Eye (tissue), 1 donor: ENCODE measurements at regions not wholly inside any gene's neighbourhood (a gene's known extent, or its start where the extent isn't known, plus 50 kb on each side); places are given as distances from the start of the nearest gene placed in this dataset.
A peak's percentile ranks its signal among the peaks of the same experiment; 100 is the strongest.
"Not testable (repeated sequence)": the region's sequence is repeated elsewhere in the genome, so short reads cannot be mapped to it uniquely, and the experiment has no call there.

Experiments
- DNase-seq: peaks from one replicate; pipeline ENCODE4 v3.0.0-alpha.2; 2015

DNA sequence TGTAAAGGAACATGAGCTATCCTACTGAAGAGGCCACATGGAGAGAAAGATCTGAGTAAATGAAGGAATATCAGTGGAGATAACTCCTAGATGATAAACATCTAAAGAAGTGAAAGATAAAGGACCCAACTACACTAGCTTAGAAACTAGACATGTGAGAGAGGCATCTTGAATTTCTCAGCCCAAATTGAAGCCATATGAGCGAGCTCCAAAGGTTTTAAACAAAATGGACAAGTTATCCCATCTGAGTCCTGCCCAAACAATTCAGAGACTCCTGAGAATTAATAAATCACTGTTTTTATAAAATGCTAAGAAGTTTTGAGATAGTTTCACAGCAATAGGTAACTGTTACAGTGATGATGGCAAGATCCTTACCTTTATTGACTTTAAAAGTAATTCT lies 438.9 kb downstream of the NAV3 start:
- DNase-seq = no peak

DNA sequence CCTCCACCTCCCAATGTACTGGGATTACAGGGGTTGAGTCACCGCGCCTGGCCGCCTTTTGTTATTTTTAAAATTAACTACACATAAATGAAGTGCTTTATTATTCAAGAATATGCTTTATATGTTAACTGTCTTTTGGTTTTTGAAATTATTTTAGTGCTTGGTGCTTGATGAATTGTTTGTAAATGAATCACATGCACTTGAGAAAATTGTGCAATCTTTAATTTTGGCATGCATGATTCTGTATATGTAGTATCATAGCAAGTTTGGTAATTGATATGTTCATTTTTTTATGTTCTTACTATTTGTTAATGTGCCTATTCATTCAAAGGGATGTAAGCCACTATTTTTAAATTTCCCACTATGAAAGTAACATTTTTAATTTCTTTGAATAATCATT lies 440.9 kb downstream of the NAV3 start:
- DNase-seq = no peak

DNA sequence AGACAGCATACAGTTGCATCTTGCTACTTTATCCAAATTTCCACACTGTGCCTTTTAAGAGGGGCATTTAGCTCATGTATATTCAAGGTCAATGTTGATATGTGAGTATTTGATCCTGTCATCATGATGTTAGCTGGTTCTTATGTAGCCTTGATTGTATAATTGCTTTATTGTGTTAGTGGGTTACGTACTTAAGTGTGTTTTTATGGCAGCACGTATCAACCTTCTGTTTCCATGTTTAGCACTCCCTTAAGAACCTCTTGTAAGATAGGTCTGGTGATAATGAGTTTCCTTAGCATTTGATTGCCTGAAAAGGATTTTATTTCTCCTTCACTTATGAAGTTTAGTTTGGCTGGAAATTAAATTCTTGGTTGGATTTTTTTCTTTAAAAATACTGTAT lies 445.2 kb downstream of the NAV3 start:
- no peak for DNase-seq

DNA sequence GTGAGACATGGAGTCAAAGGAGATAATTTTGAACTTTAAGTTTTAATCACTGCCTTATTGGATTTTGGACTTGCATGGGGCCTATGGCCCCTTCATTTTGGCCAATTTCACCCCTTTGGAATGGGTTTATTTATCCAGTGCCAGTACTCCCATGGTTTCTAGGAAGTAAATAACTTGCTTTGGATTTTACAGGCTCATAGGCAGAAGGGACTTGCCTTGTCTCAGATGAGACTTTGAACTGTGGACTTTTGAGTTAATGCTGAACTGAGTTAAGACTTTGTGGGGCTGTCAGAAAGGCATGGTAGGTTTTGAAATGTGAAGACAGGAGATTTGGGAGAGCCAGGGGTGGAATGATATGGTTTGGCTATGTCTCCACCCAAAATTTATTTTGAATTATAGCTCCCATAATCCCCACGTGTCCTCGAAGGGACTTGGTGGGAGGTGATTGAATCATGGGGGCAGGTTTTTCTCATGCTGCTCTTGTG lies 448.1 kb downstream of the NAV3 start:
- no peak for DNase-seq

DNA sequence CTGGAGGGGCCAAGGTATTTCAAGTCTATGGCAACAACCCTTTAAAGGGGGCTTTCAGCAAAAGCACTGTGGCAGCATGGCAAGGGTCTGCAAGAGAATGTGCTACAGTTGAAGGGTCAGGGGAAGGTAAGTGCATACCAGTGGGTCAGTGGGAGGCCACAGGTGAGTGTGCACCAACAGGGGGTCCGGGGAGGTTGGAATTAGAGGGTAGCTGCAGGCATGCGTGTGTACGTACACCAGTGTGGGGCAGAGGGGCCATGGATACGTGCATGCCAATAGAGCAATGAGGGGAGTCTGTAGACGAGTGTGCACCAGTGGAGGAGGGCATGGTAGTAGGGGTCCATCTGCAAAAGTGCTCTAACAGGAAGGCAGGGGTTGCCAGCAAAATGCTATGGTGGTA lies 448.9 kb downstream of the NAV3 start:
- DNase-seq = no peak

DNA sequence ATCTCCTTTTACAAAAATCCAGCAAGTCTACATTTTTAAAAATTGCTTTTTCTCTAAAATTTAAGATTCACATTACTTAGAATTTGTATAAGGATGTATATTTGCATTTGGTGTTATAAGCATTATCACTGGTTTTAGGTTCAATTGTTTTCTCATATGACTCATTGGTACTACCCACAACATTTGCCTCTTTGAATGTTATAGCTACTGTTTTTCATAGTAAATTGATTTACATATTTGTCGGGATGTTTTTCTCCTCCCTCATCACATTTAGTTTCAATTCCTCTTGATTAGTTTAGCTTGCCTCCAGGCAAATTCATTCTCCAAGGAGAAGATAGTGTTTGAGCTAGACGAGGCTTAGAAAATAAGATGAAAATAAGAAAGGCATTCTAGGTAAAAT lies 450.4 kb downstream of the NAV3 start:
- not testable (repeated sequence) for DNase-seq

DNA sequence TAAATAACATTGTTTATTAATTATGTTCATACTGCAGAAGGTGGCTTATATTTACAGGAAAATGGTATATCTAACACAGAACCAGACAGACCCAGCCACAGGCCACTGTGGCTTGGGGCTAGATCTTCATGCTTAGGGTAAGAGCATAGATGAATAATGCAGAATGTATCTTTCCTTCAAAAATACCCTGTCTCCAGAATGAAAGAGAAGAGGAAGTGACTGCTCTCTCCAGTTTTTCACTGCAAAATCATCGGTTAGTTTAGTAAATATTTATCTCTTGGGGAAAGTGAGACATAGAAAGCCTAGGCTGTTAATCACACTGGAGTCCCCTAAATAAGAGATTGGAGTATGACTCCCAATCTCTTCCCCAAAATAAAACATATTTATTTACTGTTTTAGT lies 453.7 kb downstream of the NAV3 start:
- DNase-seq = no peak

DNA sequence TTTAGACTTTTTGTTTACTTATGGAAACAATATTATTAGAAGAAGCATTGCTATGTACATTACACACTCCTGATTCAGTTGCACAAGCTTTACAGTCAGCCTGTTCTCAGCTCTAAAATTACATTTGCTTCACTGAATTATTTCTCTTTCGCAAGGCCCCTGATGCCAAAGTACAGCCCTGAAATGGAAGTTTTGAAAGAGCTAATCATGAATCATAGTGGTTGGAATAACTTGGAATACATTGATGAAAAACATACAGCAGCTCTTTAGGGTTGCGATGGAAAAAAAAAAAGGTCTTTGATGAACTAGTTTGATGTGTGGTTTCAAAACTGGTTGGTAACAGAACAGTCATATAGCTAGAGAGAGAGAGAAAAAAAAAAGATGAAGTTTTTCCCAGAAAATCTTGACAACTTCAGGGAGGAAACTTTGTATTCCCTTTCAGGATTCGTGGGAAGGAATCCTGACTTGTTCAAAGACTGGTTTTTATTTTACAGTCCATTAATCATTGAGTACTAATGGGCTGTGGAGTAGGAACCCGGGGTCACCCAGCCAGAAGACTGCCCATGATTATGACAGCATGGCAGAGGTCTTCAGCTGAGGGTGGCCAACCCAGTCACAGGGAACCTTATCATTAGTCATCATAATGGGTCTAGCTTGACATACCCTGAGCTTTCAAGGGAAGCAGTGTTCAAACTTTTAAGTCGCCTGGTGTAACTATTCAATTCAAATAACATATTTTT lies 460.1 kb downstream of the NAV3 start:
- DNase-seq = no peak

DNA sequence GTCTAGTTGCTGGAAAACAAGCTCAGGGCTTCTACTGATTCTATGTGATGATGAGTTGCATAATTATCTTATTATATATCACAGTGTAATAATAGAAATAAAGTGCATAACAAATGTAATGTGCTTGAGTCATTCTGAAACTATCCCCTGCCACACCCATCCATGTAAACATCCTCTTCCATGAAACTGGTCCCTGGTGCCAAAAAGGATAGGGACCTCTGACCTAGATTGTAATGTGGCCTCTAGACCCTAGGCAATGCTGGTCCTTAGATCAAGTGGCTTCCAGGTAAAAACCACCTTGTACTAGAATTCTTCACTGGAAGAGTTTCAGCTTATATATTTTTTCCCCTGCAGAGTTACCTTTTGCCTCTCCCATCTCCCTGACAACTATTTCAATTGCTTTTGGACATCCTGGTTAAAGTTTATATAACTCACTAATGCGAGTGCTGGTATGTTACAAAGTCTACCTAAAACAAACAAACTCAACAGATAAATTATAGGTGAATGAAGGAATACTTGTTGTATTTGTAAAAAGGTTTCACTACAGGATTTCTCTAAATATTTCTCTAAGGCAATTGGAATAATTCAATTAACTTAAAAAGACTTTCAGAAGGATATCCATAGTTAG lies 462.5 kb downstream of the NAV3 start:
- DNase-seq = no peak

DNA sequence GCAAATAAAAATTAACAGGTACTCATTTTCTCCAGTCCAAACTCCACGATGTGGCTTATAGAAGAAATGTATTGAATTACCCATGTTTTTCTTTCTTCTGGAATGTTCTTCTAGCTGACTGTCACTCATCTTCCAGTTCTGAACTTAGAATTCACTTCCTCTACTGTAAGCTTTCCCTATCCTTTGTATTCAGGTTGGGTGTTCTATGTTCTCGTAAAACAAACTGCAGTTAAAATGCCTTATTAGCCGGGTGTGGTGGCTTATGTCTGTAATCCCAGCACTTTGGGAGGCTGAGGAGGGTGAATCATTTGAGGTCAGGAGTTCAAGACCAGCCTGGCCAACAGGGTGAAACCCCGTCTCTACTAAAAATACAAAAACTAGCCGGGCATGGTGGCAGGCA lies 470.6 kb downstream of the NAV3 start:
- not testable (repeated sequence) for DNase-seq

DNA sequence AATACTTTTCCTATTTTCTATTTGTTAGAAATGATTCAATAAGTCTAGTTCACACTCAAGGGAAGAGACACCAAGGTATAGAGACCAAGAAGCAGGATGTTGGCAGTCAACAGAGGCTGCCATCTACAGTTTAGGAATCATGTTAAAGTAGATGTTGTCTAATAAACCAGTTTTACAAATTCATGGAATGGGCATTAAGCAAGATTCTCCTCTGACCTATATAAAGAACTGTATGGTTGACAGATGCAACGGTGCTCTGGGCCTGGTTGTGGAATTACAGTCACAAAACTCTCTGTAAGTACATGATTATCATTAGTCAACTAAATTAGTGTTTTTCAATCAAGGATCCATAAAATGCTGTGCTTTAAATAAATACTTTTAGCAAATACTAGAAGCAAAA lies 475.1 kb downstream of the NAV3 start:
- no peak for DNase-seq

DNA sequence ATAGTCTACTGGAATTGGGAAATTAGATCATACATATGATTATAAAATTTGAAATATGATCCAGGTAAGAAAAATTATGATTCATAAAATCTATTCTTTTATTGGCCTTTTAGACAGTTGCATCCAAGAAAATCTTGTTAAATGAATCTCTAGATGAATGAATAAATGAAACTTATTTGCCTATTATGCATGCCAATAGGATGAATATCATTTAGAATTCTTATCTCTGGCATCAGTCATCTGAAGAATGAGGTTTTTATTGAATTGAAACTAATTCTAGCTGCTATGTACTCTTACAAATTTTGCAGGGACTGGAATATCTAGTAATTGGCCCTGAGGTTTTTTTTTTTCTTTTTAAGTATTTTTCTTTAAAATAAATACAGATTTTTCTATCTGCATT lies 475.5 kb downstream of the NAV3 start:
- no peak for DNase-seq

DNA sequence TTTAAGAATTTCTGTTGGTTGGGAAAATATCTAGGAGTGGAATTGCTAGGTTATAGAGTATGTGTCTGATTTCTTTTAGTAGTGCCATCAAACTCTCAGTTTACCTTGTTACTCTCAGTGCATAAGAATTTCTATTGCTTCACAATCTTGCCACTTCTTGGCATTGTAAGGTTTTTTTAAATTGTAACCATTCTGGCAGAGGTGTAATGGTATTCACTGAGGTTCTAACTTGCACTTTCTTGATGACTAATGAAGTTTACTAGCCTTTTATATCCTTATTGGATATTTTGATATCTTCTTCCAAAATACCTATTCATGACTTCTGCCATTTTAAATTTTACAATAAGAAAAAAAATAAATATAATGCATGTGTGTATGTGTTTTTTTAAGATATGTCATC lies 478.0 kb downstream of the NAV3 start:
- no peak for DNase-seq

DNA sequence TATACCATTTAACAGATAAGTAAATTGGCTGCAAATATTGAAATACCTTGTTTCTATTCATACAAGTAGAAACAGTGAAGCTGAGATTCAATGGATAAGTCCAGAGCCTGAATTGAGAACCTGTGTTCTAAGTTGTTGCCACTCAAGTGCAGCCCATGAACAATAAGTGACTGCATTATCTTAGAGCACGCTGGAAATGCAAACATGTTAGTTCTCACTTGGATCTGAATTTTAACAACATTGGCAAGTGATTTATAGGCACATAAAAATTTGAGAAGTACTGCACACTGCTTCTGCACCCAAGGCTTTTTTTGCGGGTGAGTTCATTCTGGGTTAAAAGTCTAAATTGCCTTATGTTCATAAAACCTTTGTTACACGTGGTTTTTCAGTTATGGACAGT lies 484.3 kb downstream of the NAV3 start:
- DNase-seq = no peak

DNA sequence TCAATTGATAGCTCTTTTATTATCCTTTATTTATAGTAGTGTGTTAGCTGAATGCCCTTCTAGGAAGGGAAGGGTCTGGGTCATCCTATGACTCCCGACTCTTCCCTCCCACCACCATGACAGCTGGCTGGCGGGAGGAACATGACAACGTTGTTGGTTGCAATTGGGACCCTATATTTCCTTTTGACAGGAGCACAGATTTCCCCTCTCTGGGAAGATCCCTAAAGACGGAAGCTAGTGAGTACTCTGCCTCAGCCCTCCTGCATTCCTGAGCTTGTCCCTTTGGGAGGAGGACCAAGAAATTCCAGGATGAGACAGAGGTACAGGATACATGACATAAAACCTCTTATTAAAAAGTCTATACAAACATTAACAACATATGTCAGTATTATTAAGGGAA lies 485.4 kb downstream of the NAV3 start:
- no peak for DNase-seq

DNA sequence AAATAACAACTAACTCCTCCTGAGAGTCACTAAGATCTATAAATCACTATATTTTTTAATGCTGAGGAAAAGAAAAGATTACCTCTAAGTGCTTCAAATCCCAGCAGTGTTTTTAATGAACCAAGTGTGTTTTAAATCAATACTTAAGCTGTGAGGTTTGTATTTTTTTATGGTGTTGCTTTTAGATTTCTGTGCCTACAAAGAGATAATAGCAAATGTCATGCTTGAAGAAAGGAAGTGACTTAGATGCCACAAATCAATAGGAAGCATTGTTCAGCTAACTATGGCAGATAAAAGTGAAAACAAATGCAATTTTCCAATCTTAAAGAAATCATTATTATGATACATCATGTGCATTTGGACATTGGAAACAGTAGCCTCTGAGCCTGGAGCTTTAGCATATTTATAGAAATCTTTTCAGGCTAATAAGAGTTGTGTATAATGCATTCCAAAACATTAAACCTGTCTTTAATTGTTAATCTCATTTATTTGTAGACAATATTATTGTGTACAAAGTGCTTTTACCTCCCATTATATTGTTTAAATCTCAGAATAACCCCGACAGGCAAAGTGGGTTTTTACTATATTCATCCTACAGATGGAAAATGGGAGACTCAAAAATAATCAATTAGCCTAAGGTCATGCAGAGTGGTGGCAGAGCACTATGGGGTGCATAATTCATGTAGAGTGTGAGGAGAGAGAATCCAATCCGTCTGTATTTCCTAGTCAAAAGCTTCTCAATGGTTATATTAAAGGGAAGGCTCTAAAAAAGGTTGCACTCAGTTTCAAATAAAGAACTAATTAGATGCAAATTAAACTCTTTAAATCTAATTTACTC lies 486.2 kb downstream of the NAV3 start:
- peak; percentile 23 for DNase-seq

DNA sequence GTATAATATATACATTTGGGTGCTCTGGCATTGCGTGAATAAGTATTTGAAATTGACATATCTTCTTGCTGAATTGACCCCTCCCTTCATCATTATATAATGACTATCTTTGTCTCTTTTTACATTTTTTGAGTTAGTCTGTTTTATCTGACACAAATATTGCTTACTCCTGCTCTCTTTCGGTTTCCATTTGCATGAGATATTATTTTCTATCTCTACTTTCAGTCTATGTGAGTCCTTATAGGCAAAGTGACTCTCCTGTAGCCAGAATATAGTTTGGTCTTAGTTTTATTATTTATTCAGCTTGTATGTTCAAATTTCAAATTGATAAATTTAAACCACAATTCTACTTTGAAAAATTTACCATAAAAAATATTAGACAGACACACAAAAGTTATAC lies 491.0 kb downstream of the NAV3 start:
- DNase-seq = no peak

DNA sequence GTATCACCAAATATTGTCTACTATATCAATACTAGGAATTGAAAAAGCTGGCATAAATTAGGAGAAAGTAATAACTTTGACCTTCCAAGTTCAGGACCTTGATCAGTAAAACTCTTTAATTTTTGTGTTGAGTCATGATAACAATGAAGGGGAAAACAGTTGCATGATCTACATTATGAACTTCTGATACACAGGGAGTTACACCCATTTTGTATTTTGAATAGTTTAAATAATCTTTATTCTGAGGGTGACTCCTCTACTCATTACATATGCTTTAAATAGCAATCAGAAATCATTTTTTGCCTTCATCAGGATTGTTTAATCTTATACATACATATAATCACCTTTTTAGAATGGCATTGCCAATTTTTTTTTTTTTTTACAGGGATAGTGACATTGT lies 492.5 kb downstream of the NAV3 start:
- DNase-seq = no peak

DNA sequence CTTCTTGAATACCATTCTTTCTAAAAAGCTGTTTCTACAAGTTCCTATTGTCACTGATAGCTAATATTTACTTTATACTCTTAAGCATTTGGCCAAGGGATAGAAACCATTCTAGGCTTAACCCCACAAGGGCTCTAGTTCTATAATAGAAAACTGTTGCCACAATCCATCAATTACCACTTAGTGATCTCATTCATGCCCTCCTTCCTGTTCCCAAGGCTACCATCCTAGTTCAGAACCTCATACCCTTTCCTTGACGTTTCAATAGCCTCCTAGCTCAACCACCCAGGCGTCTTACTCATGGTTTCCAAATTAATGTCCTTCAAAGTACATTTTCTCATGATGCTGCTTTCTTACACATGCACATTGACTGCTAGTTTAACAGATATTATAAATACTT lies 493.5 kb downstream of the NAV3 start:
- DNase-seq = no peak

DNA sequence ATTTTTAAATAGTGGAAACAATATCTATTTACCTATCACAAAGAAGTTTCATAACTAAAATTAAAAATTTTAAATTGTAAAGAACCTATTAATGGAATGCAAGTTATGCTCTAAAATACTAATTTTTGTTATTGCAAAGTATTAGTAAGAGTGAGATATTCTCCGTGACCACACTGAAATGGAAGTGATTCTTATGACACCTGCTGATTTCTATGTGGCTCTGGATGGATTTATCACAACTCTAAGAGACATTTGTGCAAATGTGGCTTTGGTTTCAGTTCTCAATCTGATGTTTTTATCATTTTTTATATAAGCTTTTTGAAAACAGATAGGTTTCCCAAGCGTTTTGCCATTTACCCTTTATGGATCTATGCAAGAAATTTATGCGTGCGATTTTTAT lies 497.8 kb downstream of the NAV3 start:
- no peak for DNase-seq

DNA sequence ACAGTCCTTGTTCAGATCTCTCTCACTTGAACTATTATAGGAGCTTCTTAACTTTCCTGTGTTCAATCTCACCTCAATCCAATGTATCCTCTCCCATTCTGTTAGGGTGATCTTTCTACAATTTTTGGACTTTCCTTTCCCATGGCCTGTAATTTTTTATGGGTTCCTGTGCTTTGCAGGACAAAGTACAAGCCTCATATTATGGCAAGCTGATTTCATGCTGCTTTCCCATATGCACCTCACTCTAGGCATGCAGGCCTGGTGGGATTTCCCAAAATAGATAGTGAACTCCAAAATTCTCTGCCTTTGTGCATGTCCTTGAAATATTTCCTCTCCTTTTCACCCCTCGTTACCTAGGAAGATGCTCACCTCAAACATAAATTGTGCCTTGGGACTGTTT lies 499.4 kb downstream of the NAV3 start:
- no peak for DNase-seq

DNA sequence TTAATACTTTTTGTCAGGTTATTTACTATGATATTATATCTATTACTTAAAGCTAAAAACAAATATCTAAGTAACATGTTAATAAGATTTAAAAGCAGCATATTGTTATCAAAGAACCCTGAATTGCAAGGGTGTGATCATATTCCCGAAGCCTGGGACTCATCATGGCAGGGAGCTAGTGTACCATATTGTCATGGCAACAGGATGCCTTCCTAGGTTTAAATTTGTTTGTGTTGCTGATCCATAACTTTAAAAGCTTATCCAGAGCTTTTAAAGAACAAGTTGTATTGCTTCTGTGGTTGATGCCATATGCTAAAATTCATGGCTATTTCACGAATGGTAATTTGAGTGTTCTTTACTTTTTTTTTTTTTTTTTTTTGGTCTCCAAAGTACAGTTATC lies 500.5 kb downstream of the NAV3 start:
- DNase-seq = no peak

DNA sequence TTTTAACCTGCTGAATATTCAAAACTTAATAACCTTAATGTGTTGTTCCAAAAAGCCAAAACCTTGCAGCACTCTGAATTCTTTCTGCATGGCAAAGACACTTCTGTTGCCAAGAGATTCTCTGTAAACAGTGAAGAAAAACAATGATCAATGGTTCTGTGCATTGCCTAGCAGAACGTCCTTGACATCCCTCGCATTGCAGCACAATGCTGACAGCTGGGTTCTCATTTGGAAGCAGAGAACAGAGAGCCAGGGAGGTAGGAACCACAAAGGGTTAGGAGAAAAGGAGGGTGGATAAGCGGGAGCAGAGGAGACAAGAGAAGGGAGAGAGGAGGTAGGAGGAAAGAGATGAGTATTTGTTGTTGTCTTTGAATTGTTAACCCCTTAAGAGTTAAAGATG lies 501.1 kb downstream of the NAV3 start:
- DNase-seq = no peak
